ENCODE measurements at regions not wholly inside any gene's neighbourhood (a gene's known extent, or its start where the extent isn't known, plus 50 kb on each side); places are given as distances from the start of the nearest gene placed in this dataset.

DNA sequence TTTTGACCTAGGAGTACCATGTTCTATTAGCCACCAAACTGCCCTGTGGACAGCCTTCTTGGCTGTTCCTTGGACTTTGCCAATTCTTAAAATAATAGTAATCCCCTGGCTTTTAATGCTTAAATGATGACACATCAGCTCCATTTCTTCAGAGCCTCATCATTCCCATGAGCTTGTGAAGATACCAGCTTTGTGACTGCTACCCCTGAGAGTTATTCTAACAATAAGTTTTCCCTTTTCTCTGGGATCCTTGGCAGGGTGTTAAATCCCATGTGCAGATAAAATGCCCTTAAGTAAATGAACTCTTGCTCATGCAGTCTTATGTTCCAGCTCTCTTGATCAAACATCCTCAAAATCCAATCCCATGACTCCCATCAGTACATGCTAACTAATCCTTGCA is 415.3 kb downstream of the CETN3 start:
- no peaks in the 10 kb centered on the region for H3K4me1 Mint-ChIP-seq (ENCODE audit: low read depth, unreplicated experiment)
- no peak overlapping the region for H3K4me3 Mint-ChIP-seq (ENCODE audit: unreplicated experiment)
- H3K27me3 Mint-ChIP-seq (ENCODE audit: unreplicated experiment) = no peaks in the 10 kb centered on the region
- no peaks in the 10 kb centered on the region for H3K36me3 Mint-ChIP-seq (ENCODE audit: unreplicated experiment)
- H3K27ac Mint-ChIP-seq (ENCODE audit: unreplicated experiment) = no peak overlapping the region
- no peaks in the 10 kb centered on the region for H3K9me3 Mint-ChIP-seq (ENCODE audit: unreplicated experiment)
- no peak for DNase-seq
- TF ChIP-seq, protein P1, sequence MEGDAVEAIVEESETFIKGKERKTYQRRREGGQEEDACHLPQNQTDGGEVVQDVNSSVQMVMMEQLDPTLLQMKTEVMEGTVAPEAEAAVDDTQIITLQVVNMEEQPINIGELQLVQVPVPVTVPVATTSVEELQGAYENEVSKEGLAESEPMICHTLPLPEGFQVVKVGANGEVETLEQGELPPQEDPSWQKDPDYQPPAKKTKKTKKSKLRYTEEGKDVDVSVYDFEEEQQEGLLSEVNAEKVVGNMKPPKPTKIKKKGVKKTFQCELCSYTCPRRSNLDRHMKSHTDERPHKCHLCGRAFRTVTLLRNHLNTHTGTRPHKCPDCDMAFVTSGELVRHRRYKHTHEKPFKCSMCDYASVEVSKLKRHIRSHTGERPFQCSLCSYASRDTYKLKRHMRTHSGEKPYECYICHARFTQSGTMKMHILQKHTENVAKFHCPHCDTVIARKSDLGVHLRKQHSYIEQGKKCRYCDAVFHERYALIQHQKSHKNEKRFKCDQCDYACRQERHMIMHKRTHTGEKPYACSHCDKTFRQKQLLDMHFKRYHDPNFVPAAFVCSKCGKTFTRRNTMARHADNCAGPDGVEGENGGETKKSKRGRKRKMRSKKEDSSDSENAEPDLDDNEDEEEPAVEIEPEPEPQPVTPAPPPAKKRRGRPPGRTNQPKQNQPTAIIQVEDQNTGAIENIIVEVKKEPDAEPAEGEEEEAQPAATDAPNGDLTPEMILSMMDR (IDR thresholded peaks at IDR 0.05; ENCODE audit: partially characterized antibody, unreplicated experiment) = no peak

DNA sequence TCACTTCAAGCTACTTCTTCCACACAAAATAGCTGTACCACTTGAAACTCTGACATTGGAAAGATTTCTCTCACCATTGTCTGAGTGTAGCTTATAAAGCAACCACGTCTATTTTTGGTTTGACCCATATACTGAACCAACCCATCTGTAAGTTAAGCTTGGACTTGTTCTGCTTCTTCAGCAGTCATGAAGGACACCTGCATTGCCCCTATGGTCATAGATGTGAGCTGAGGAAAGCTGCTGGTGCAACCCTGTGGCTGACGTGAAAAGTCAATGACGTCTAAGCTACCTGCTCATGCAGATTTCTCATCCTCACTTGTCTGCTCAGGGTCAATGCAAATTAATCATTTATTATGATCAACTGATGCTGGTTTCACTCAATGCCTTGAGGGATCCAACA is 417.4 kb downstream of the CETN3 start:
- no peak for DNase-seq
- Mint-ChIP-seq H3K27ac (ENCODE audit: unreplicated experiment) (no peak overlapping the region), H3K9me3 (ENCODE audit: unreplicated experiment) (no peaks in the 10 kb centered on the region), H3K4me3 (ENCODE audit: unreplicated experiment) (no peak overlapping the region), H3K36me3 (ENCODE audit: unreplicated experiment) (no peaks in the 10 kb centered on the region), H3K27me3 (ENCODE audit: unreplicated experiment) (no peaks in the 10 kb centered on the region), H3K4me1 (ENCODE audit: low read depth, unreplicated experiment) (no peaks in the 10 kb centered on the region)
- TF ChIP-seq, protein P1 (IDR thresholded peaks at IDR 0.05; ENCODE audit: partially characterized antibody, unreplicated experiment) = no peak

DNA sequence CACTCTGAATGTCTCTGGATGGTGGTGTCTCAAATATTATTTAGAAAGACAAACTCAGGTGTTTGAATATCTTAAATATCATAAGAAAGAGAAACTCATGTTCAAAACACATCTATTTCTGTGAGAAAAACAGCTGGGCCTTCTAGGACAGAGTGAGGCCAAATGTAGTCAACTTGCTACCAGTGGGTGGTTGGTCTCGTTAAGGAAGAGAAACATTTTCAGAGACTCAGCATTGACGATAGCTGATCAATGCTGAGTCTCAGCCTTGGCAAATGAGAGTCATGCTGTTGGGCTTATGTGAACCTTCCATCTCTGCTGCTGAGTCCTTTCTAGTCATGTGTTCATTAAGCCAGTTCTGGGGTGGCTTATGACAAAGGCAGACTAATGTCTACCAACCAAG is 418.0 kb downstream of the CETN3 start:
- Mint-ChIP-seq H3K27ac (ENCODE audit: unreplicated experiment) (no peak overlapping the region), H3K9me3 (ENCODE audit: unreplicated experiment) (no peaks in the 10 kb centered on the region), H3K4me3 (ENCODE audit: unreplicated experiment) (no peak overlapping the region), H3K4me1 (ENCODE audit: low read depth, unreplicated experiment) (no peaks in the 10 kb centered on the region), H3K36me3 (ENCODE audit: unreplicated experiment) (no peaks in the 10 kb centered on the region), H3K27me3 (ENCODE audit: unreplicated experiment) (no peaks in the 10 kb centered on the region)
- TF ChIP-seq, protein P1 (IDR thresholded peaks at IDR 0.05; ENCODE audit: partially characterized antibody, unreplicated experiment) = no peak
- no peak for DNase-seq

GRCh38 chr5:89989776-89990175 is 419.8 kb downstream of the CETN3 start:
- Mint-ChIP-seq H3K9me3 (ENCODE audit: unreplicated experiment) (no peaks in the 10 kb centered on the region), H3K27ac (ENCODE audit: unreplicated experiment) (no peak overlapping the region), H3K36me3 (ENCODE audit: unreplicated experiment) (no peaks in the 10 kb centered on the region), H3K4me3 (ENCODE audit: unreplicated experiment) (no peak overlapping the region), H3K27me3 (ENCODE audit: unreplicated experiment) (no peaks in the 10 kb centered on the region), H3K4me1 (ENCODE audit: low read depth, unreplicated experiment) (no peaks in the 10 kb centered on the region)
- DNase-seq = no peak
- TF ChIP-seq, protein P1 (IDR thresholded peaks at IDR 0.05; ENCODE audit: partially characterized antibody, unreplicated experiment) = no peak

- DNase-seq = no peak
- Mint-ChIP-seq H3K27me3 (ENCODE audit: unreplicated experiment) (no peaks in the 10 kb centered on the region), H3K9me3 (ENCODE audit: unreplicated experiment) (no peaks in the 10 kb centered on the region), H3K4me3 (ENCODE audit: unreplicated experiment) (no peak overlapping the region), H3K36me3 (ENCODE audit: unreplicated experiment) (no peaks in the 10 kb centered on the region), H3K4me1 (ENCODE audit: low read depth, unreplicated experiment) (no peaks in the 10 kb centered on the region), H3K27ac (ENCODE audit: unreplicated experiment) (no peak overlapping the region)
- TF ChIP-seq, protein P1 (IDR thresholded peaks at IDR 0.05; ENCODE audit: partially characterized antibody, unreplicated experiment) = no peak
These were observed 420.4 kb downstream of the CETN3 start for GRCh38 chr5:89988998-89989655.
